ENCODE measurements at regions not wholly inside any gene's neighbourhood (a gene's known extent, or its start where the extent isn't known, plus 50 kb on each side); places are given as distances from the start of the nearest gene placed in this dataset.

DNA sequence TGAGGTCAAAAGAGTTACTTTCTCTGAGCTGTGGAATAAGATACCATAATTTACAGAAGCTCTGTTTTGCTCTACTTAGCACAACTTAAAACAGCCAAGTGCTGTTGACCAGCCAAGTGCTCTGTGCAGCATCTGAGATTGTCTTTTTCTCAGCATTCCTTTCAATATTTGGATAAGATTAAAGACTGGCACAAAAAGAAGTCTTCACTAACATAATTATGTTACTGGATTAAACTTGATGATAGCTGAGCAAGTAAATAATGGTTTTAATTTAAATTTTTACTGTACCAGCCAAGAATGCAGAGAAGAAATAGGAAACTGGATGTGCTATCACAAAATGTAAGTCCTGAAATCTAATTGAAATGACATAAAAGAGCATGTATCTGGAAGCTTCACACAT, 60.4 kb downstream of the NPY2R start:
- TF ChIP-seq RFX5 (IDR thresholded peaks at IDR 0.05; ENCODE audit: low read depth, low read length) (no peak), FOS (IDR thresholded peaks at IDR 0.05; ENCODE audit: low read depth, low read length) (no peak), CEBPB (IDR thresholded peaks at IDR 0.05; ENCODE audit: low read depth, low read length) (no peak), RCOR1 (IDR thresholded peaks at IDR 0.05; ENCODE audit: insufficient replicate concordance, low read length) (no peak), POLR2A (IDR thresholded peaks at IDR 0.05; ENCODE audit: low read depth, low read length) (no peak)
- TF ChIP-seq, protein P1, sequence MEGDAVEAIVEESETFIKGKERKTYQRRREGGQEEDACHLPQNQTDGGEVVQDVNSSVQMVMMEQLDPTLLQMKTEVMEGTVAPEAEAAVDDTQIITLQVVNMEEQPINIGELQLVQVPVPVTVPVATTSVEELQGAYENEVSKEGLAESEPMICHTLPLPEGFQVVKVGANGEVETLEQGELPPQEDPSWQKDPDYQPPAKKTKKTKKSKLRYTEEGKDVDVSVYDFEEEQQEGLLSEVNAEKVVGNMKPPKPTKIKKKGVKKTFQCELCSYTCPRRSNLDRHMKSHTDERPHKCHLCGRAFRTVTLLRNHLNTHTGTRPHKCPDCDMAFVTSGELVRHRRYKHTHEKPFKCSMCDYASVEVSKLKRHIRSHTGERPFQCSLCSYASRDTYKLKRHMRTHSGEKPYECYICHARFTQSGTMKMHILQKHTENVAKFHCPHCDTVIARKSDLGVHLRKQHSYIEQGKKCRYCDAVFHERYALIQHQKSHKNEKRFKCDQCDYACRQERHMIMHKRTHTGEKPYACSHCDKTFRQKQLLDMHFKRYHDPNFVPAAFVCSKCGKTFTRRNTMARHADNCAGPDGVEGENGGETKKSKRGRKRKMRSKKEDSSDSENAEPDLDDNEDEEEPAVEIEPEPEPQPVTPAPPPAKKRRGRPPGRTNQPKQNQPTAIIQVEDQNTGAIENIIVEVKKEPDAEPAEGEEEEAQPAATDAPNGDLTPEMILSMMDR (conservative IDR thresholded peaks at IDR 0.05; ENCODE audit: low read depth, low read length) = no peak
